ENCODE measurements at regions not wholly inside any gene's neighbourhood (a gene's known extent, or its start where the extent isn't known, plus 50 kb on each side); places are given as distances from the start of the nearest gene placed in this dataset.

GRCh38 chr1:102050556-102050955, 53.8 kb upstream of the OLFM3 start:
- DNase-seq = no peak

DNA sequence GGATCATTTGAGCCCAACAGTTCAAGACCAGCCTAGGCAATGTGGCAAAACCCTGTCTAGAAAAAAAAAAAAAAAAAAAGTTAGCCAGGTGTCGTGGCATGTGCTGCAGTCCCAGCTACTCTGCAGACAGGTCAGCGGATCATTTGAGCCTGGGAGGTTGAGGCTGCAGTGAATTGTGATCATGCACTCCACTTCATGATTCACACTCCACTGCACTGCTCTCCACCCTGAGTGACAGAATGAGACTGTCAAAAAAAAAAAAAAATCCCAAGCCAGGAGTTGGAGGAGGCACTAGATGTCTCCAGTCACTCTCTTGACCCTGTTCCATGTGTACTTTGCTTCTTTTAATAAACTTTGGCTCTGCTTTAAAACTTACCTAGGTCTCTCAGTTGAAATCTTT, 51.0 kb upstream of the OLFM3 start:
- no peak for DNase-seq

Data from NCI-H1436 (cell line).